ENCODE measurements at regions not wholly inside any gene's neighbourhood (a gene's known extent, or its start where the extent isn't known, plus 50 kb on each side); places are given as distances from the start of the nearest gene placed in this dataset.

DNA sequence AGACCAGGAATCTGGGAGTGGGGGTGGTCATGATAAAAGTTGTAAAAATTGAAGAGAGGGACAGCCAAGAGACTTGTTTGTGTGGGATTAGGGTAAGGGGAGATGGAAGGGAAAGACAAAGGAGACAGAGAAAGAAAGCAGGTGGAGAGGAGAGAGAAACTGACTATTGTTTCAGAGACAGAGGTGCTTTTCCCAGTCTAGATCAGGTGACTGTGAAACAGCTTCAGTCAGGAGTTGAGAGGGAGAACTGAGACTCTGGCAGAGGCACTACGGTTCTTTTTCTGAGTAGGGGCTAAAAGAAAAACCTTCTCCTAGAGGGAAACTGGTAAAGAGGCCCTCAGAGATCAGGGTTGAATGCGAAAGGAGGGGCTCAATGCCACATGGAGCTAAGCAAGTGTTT is 106.4 kb downstream of the KDR start:
- no peaks in the 10 kb centered on the region for H3K27me3 ChIP-seq (ENCODE audit: low read length)
- no peak for ATAC-seq
- TF ChIP-seq EZH2 (IDR thresholded peaks at IDR 0.05; ENCODE audit: low read length, unreplicated experiment) (no peak), EZH2phosphoT487 (IDR thresholded peaks at IDR 0.05; ENCODE audit: borderline replicate concordance, low read length) (no peak)
- TF ChIP-seq, protein P1, sequence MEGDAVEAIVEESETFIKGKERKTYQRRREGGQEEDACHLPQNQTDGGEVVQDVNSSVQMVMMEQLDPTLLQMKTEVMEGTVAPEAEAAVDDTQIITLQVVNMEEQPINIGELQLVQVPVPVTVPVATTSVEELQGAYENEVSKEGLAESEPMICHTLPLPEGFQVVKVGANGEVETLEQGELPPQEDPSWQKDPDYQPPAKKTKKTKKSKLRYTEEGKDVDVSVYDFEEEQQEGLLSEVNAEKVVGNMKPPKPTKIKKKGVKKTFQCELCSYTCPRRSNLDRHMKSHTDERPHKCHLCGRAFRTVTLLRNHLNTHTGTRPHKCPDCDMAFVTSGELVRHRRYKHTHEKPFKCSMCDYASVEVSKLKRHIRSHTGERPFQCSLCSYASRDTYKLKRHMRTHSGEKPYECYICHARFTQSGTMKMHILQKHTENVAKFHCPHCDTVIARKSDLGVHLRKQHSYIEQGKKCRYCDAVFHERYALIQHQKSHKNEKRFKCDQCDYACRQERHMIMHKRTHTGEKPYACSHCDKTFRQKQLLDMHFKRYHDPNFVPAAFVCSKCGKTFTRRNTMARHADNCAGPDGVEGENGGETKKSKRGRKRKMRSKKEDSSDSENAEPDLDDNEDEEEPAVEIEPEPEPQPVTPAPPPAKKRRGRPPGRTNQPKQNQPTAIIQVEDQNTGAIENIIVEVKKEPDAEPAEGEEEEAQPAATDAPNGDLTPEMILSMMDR (conservative IDR thresholded peaks at IDR 0.05; ENCODE audit: low read depth, low read length) = no peak
- no peak overlapping the region for H3K27ac ChIP-seq (ENCODE audit: low read length)
- POLR2A ChIA-PET (ENCODE audit: unreplicated experiment) = no interaction called here
- CTCF ChIA-PET = interaction anchor here (0.6 kb wide), 1 partner anchor 140 kb away, joined by 3 read pairs; no protein-coding TSS in a partner anchor
- H3K36me3 ChIP-seq (ENCODE audit: low read depth, low read length) = no peaks in the 10 kb centered on the region
- no TSS peak for BruUV-seq (replicated peaks)
- H3K4me2 ChIP-seq (ENCODE audit: low read length) = no peak overlapping the region
- no peaks in the 10 kb centered on the region for H3K9me3 ChIP-seq (ENCODE audit: low read length)
- H2AFZ ChIP-seq (ENCODE audit: low read length) = no peak overlapping the region
- H3K4me1 ChIP-seq (ENCODE audit: insufficient read depth, low read length) = no peaks in the 10 kb centered on the region
- H3K9me2 ChIP-seq (replicated peaks; ENCODE audit: low read length) = 0 out of 2 replicates have a peak, but pooled peaks cover 5% of the 10 kb centered on the region
- no peak overlapping the region for H3K4me3 ChIP-seq (ENCODE audit: low read length)
- DNase-seq = no peak
- H4K20me1 ChIP-seq (ENCODE audit: low read length) = no peaks in the 10 kb centered on the region
- no peaks in the 10 kb centered on the region for H3K79me2 ChIP-seq (ENCODE audit: low read length)
- intact Hi-C loops (cut with micrococcal nuclease) = no loop called here
- H3F3A ChIP-seq (ENCODE audit: low read length, unreplicated experiment) = no peaks in the 10 kb centered on the region
- H3K9ac ChIP-seq (ENCODE audit: low read length) = no peak overlapping the region

DNA sequence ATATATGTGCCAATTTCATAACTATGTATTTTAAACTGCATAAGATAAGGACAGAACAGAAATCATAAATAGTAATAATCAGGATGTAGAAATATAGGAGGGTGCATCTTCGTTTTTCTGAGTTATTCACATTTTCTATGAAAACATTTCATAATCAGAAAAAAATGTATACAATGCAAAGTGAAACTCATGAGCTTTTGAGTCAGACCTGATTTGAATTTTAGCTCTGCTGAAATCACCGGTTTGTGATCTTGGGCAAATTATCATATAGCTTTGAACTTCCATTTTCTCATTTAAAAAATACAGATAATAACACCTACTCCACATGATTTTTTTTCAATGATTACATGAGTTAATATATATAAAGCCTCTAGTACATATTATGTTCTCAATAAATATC is 106.9 kb downstream of the KDR start:
- Histone ChIP-seq H3K9me3 (ENCODE audit: low read length) (no peaks in the 10 kb centered on the region), H3K27ac (ENCODE audit: low read length) (no peak overlapping the region), H4K20me1 (ENCODE audit: low read length) (no peaks in the 10 kb centered on the region), H2AFZ (ENCODE audit: low read length) (no peak overlapping the region), H3K79me2 (ENCODE audit: low read length) (no peaks in the 10 kb centered on the region), H3K4me1 (ENCODE audit: insufficient read depth, low read length) (peaks cover under 1% of the 10 kb centered on the region; the same call in 1 of the 2 replicates), H3K9me2 (replicated peaks; ENCODE audit: low read length) (0 out of 2 replicates have a peak, but pooled peaks cover 5% of the 10 kb centered on the region), H3K4me3 (ENCODE audit: low read length) (no peak overlapping the region), H3F3A (ENCODE audit: low read length, unreplicated experiment) (no peaks in the 10 kb centered on the region), H3K36me3 (ENCODE audit: low read depth, low read length) (no peaks in the 10 kb centered on the region), H3K4me2 (ENCODE audit: low read length) (no peak overlapping the region), H3K27me3 (ENCODE audit: low read length) (no peaks in the 10 kb centered on the region), H3K9ac (ENCODE audit: low read length) (no peak overlapping the region)
- no peak for TF ChIP-seq EZH2 (IDR thresholded peaks at IDR 0.05; ENCODE audit: low read length, unreplicated experiment)
- TF ChIP-seq EZH2phosphoT487 (IDR thresholded peaks at IDR 0.05; ENCODE audit: borderline replicate concordance, low read length) = no peak
- TF ChIP-seq, protein P1 (conservative IDR thresholded peaks at IDR 0.05; ENCODE audit: low read depth, low read length) = no peak
- ChIA-PET POLR2A (ENCODE audit: unreplicated experiment) (no interaction called here), CTCF (interaction anchor here (0.6 kb wide), 1 partner anchor 140 kb away, joined by 3 read pairs; no protein-coding TSS in a partner anchor)
- intact Hi-C loops (cut with micrococcal nuclease) = no loop called here
- DNase-seq (no peak), ATAC-seq (no peak)
- BruUV-seq (replicated peaks) = no TSS peak

DNA sequence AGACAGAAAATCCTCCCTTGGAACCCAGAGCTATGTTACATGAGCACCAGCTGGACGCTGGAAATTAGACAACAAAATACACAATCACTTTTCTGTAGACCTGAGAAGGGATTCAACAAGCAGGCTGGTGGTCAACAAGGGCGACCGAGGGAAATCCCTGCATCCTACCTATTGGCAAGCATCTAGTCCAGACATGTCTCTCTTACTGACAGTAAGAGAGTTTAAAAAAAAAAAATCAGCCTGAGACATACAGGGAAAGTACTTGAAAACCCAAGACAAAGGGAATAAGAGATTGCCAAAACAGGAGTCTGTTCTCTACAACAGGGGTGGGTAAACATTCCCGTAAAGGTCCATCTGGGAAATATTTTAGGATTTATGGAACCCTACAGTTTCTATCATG is 108.0 kb downstream of the KDR start:
- Histone ChIP-seq H2AFZ (ENCODE audit: low read length) (no peak overlapping the region), H3K27ac (ENCODE audit: low read length) (no peak overlapping the region), H3K4me1 (ENCODE audit: insufficient read depth, low read length) (peaks cover 10% of the 10 kb centered on the region), H3K4me3 (ENCODE audit: low read length) (no peak overlapping the region), H3F3A (ENCODE audit: low read length, unreplicated experiment) (no peaks in the 10 kb centered on the region), H3K79me2 (ENCODE audit: low read length) (no peaks in the 10 kb centered on the region), H3K4me2 (ENCODE audit: low read length) (no peak overlapping the region), H3K27me3 (ENCODE audit: low read length) (no peaks in the 10 kb centered on the region), H3K9me2 (replicated peaks; ENCODE audit: low read length) (0 out of 2 replicates have a peak, but pooled peaks cover 5% of the 10 kb centered on the region), H3K9ac (ENCODE audit: low read length) (no peak overlapping the region), H4K20me1 (ENCODE audit: low read length) (no peaks in the 10 kb centered on the region), H3K36me3 (ENCODE audit: low read depth, low read length) (no peaks in the 10 kb centered on the region), H3K9me3 (ENCODE audit: low read length) (no peaks in the 10 kb centered on the region)
- TF ChIP-seq EZH2phosphoT487 (IDR thresholded peaks at IDR 0.05; ENCODE audit: borderline replicate concordance, low read length) = no peak
- no peak for TF ChIP-seq EZH2 (IDR thresholded peaks at IDR 0.05; ENCODE audit: low read length, unreplicated experiment)
- TF ChIP-seq, protein P1 (conservative IDR thresholded peaks at IDR 0.05; ENCODE audit: low read depth, low read length) = no peak
- ATAC-seq (no peak), DNase-seq (no peak)
- no TSS peak for BruUV-seq (replicated peaks)
- POLR2A ChIA-PET (ENCODE audit: unreplicated experiment) = no interaction called here
- CTCF ChIA-PET = no interaction called here
- intact Hi-C loops (cut with micrococcal nuclease) = no loop called here

All from PC-3 (cell line).